ENCODE measurements at regions not wholly inside any gene's neighbourhood (a gene's known extent, or its start where the extent isn't known, plus 50 kb on each side); places are given as distances from the start of the nearest gene placed in this dataset.
A peak's percentile ranks its signal among the peaks of the same experiment; 100 is the strongest.

- TF ChIP-seq CTCF (IDR thresholded peaks at IDR 0.05; ENCODE audit: low read depth, low read length) (no peak), POLR2A (IDR thresholded peaks at IDR 0.05; ENCODE audit: extremely low read depth, insufficient read length) (no peak), MAX (IDR thresholded peaks at IDR 0.05; ENCODE audit: low read depth, low read length) (0 out of 2 replicates have a peak, but pooled peaks have one; percentile 3)
Observed at GRCh38 chr6:21441386-21441785, 152.2 kb upstream of the SOX4 start.
